AG20443 (cell line): ENCODE measurements at regions not wholly inside any gene's neighbourhood (a gene's known extent, or its start where the extent isn't known, plus 50 kb on each side); places are given as distances from the start of the nearest gene placed in this dataset.

Experiments used
- DNase-seq: peaks from one replicate; pipeline ENCODE4 v3.0.0; 2012; ENCODE audit warnings: low spot score, mixed read lengths

- no peak for DNase-seq
Observed at GRCh38 chr15:31456354-31457060, 129.9 kb downstream of the KLF13 start.

- peak; percentile 88 for DNase-seq
Observed at GRCh38 chr15:31457161-31457560, 130.5 kb downstream of the KLF13 start.

- DNase-seq, result peak; percentile 89
Observed at GRCh38 chr15:31457631-31458526, 131.2 kb downstream of the KLF13 start.

GRCh38 chr15:31458596-31459399 is 132.2 kb downstream of the KLF13 start:
- no peak for DNase-seq

GRCh38 chr15:31459400-31459748 is 132.7 kb downstream of the KLF13 start:
- DNase-seq, result no peak

GRCh38 chr15:31461375-31461774 is 134.7 kb downstream of the KLF13 start:
- no peak for DNase-seq

- DNase-seq, result no peak
Observed at GRCh38 chr15:31461911-31462480, 135.4 kb downstream of the KLF13 start.

- no peak for DNase-seq
Observed at GRCh38 chr15:31463521-31464102, 137.0 kb downstream of the KLF13 start.

GRCh38 chr15:31464216-31465082 is 137.8 kb downstream of the KLF13 start:
- DNase-seq, result no peak

- no peak for DNase-seq
Observed at GRCh38 chr15:31465083-31465955, 138.7 kb downstream of the KLF13 start.

GRCh38 chr15:31467361-31467760 is 140.7 kb downstream of the KLF13 start:
- no peak for DNase-seq

- no peak for DNase-seq
Observed at GRCh38 chr15:31468911-31469785, 142.5 kb downstream of the KLF13 start.

- DNase-seq, result no peak
Observed at GRCh38 chr15:31469786-31470525, 143.3 kb downstream of the KLF13 start.

GRCh38 chr15:31470756-31471155 is 144.1 kb downstream of the KLF13 start:
- DNase-seq, result no peak

GRCh38 chr15:31471731-31472430 is 145.2 kb downstream of the KLF13 start:
- peak; percentile 88 for DNase-seq

- peak; percentile 74 for DNase-seq
Observed at GRCh38 chr15:31472636-31473384, 146.2 kb downstream of the KLF13 start.
